ENCODE measurements at regions not wholly inside any gene's neighbourhood (a gene's known extent, or its start where the extent isn't known, plus 50 kb on each side); places are given as distances from the start of the nearest gene placed in this dataset.

DNA sequence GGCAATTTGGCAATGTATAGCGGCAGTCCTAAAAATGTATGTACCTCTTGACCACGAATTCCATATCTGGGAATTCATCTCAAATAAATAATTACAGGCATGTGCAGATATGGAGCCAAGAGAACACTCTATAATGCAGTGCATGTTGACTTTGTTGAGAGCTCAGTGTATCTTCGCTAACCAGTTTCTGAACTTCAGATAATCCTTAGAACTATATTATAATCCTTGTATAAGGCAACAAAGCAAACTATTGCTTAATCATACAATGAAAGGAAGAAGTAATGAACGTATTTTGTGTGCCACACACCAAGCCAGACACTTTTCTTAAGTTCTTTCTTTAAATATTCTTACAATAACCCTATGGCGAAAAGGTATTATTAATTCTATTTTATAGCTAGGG is 168.5 kb downstream of the SMIM20 start:
- TF ChIP-seq, protein P1, sequence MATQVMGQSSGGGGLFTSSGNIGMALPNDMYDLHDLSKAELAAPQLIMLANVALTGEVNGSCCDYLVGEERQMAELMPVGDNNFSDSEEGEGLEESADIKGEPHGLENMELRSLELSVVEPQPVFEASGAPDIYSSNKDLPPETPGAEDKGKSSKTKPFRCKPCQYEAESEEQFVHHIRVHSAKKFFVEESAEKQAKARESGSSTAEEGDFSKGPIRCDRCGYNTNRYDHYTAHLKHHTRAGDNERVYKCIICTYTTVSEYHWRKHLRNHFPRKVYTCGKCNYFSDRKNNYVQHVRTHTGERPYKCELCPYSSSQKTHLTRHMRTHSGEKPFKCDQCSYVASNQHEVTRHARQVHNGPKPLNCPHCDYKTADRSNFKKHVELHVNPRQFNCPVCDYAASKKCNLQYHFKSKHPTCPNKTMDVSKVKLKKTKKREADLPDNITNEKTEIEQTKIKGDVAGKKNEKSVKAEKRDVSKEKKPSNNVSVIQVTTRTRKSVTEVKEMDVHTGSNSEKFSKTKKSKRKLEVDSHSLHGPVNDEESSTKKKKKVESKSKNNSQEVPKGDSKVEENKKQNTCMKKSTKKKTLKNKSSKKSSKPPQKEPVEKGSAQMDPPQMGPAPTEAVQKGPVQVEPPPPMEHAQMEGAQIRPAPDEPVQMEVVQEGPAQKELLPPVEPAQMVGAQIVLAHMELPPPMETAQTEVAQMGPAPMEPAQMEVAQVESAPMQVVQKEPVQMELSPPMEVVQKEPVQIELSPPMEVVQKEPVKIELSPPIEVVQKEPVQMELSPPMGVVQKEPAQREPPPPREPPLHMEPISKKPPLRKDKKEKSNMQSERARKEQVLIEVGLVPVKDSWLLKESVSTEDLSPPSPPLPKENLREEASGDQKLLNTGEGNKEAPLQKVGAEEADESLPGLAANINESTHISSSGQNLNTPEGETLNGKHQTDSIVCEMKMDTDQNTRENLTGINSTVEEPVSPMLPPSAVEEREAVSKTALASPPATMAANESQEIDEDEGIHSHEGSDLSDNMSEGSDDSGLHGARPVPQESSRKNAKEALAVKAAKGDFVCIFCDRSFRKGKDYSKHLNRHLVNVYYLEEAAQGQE (IDR thresholded peaks at IDR 0.05; ENCODE audit: low read depth): no peak
- TF ChIP-seq TAF1 (IDR thresholded peaks at IDR 0.05; ENCODE audit: low read depth) (no peak), TCF12 (IDR thresholded peaks at IDR 0.05; ENCODE audit: low read depth) (no peak), YY1 (IDR thresholded peaks at IDR 0.05; ENCODE audit: low read depth) (no peak), FOXM1 (IDR thresholded peaks at IDR 0.05; ENCODE audit: borderline replicate concordance, low read depth) (no peak), ZBTB7A (IDR thresholded peaks at IDR 0.05; ENCODE audit: low read depth) (no peak), RAD21 (IDR thresholded peaks at IDR 0.05; ENCODE audit: low read depth) (no peak), MAX (IDR thresholded peaks at IDR 0.05) (no peak), EP300 (IDR thresholded peaks at IDR 0.05; ENCODE audit: borderline replicate concordance) (no peak), TEAD4 (IDR thresholded peaks at IDR 0.05) (no peak), NFIC (IDR thresholded peaks at IDR 0.05) (no peak)
- TF ChIP-seq, protein P2, sequence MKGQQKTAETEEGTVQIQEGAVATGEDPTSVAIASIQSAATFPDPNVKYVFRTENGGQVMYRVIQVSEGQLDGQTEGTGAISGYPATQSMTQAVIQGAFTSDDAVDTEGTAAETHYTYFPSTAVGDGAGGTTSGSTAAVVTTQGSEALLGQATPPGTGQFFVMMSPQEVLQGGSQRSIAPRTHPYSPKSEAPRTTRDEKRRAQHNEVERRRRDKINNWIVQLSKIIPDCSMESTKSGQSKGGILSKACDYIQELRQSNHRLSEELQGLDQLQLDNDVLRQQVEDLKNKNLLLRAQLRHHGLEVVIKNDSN (IDR thresholded peaks at IDR 0.05): no peak
